HG02763 (cell line): ENCODE measurements at regions not wholly inside any gene's neighbourhood (a gene's known extent, or its start where the extent isn't known, plus 50 kb on each side); places are given as distances from the start of the nearest gene placed in this dataset.

Source experiments
- ATAC-seq: cut with Tn5 transposase; IDR thresholded peaks from one replicate; pipeline ENCODE4 v1.9.1; 2021; ENCODE audit warnings: mild to moderate bottlenecking, moderate library complexity; ENCODE audit not compliant: unreplicated experiment

- ATAC-seq: no peak
These were observed 160.7 kb upstream of the COBL start for GRCh38 chr7:51477323-51477722.

- no peak for ATAC-seq
These were observed 159.4 kb upstream of the COBL start for GRCh38 chr7:51476026-51476425.

GRCh38 chr7:51472873-51473272 is 156.3 kb upstream of the COBL start:
- no peak for ATAC-seq

- ATAC-seq: no peak
These were observed 155.3 kb upstream of the COBL start for GRCh38 chr7:51471981-51472296.

- no peak for ATAC-seq
These were observed 154.8 kb upstream of the COBL start for GRCh38 chr7:51471210-51471980.

GRCh38 chr7:51467384-51468017 is 150.9 kb upstream of the COBL start:
- ATAC-seq: no peak

GRCh38 chr7:51459809-51460208 is 143.2 kb upstream of the COBL start:
- ATAC-seq: no peak

GRCh38 chr7:51458693-51459092 is 142.1 kb upstream of the COBL start:
- no peak for ATAC-seq

- no peak for ATAC-seq
These were observed 140.5 kb upstream of the COBL start for GRCh38 chr7:51457079-51457478.

GRCh38 chr7:51456431-51457060 is 139.9 kb upstream of the COBL start:
- no peak for ATAC-seq

- no peak for ATAC-seq
These were observed 139.3 kb upstream of the COBL start for GRCh38 chr7:51455948-51456347.

GRCh38 chr7:51455513-51455912 is 138.9 kb upstream of the COBL start:
- no peak for ATAC-seq

GRCh38 chr7:51455086-51455485 is 138.5 kb upstream of the COBL start:
- ATAC-seq: no peak

- no peak for ATAC-seq
These were observed 136.1 kb upstream of the COBL start for GRCh38 chr7:51452694-51453093.

- ATAC-seq: no peak
These were observed 135.3 kb upstream of the COBL start for GRCh38 chr7:51451751-51452476.

- no peak for ATAC-seq
These were observed 133.9 kb upstream of the COBL start for GRCh38 chr7:51450541-51450940.

- no peak for ATAC-seq
These were observed 130.2 kb upstream of the COBL start for GRCh38 chr7:51446785-51447184.

GRCh38 chr7:51446356-51446755 is 129.7 kb upstream of the COBL start:
- no peak for ATAC-seq

GRCh38 chr7:51444936-51445335 is 128.3 kb upstream of the COBL start:
- ATAC-seq: no peak

- ATAC-seq: no peak
These were observed 114.0 kb upstream of the COBL start for GRCh38 chr7:51430480-51431086.

- ATAC-seq: no peak
These were observed 111.7 kb upstream of the COBL start for GRCh38 chr7:51428217-51428887.
